Activated gamma-delta T cell treated with Interleukin-2 at 50 U/mL for 16 hours (primary cell): ENCODE measurements at regions not wholly inside any gene's neighbourhood (a gene's known extent, or its start where the extent isn't known, plus 50 kb on each side); places are given as distances from the start of the nearest gene placed in this dataset.

Source experiments
- DNase-seq: peaks from one replicate; pipeline ENCODE4 v3.0.0-alpha.2; 2020

DNA sequence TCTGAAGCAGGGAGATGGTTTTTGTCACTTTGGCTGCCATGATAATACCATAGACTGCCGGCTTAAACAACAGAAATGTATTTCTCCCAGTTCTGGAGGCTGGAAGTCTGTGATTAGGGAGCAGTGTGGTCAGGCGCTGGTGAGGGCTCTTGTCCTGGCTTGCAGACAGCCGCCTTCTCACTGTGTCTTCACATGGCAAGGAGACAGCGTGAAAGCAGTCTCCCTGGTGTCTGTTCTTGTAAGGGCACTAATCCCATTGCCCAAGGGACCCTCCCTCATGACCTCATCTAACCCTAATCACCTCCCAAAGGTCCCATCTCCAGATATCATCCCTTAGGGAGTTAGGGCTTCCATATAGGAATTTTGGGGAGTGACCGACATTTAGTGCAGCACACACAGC, 167.0 kb downstream of the ENGASE start:
- no peak for DNase-seq

DNA sequence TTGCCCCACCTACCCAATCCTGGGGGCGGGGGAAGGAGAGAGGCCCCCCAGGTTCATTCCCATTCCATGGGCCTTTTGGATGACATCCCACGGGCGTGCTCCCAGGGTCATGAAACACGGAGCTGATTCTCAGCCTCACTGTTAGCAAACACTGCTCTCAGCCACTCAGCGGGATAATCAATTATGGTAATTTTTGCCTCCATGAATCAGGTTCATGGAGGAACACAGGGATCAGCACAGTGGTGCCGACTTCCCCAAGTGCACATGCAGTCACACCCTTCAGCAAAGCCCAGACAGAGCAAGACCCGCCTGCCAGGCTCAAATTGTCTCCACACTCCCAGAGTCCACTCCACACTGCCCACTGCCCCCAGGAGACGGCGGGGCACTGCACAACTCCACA, 164.6 kb downstream of the ENGASE start:
- no peak for DNase-seq

DNA sequence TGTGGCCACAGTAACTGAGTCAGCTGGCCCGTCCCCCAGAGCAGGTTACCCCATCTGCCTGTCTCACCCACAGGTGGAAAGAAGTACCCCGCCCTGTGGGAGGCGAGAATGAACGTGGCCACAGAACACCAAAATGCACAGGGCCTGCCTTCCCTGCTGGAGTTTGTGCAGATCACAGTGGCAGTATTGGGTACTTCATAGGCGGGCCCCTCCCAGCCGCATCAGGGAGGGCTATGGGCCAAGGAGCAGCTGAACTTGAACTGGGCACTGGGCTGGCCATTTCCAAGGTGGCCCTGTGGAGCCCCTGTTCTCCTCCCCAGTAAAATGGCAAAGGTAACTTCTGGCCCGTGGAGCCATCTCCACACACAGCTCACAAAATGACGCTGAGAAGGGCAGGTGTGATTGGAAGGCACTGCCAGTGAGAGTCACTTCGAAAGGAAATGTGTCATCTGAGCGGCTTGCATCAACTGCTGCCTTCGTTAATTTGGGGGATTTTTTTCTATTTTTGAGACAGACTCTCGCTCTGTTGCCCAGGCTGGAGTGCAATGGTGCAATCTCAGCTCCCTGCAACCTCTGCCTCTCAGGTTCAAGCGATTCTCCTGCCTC, 162.9 kb downstream of the ENGASE start:
- DNase-seq, result no peak

DNA sequence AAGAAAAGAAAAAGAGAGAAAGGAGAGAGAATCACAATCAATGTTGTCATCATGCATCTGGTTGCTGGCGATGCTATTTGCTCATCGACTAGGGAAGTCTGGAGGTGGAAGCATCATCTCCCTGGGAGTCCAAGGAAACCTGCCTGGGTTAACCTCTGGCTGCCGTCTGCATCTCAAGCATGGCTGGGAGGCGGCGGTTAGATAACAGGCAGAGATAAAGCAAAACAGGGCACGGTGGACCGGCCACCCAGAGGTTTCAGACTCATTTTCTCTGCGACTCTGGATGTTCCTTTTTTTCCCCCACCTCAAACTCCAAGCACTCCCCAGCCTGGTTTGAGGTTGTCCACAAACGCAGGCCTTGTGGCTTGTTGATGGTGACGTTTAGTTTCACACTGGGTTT, 161.2 kb downstream of the ENGASE start:
- DNase-seq, result no peak

DNA sequence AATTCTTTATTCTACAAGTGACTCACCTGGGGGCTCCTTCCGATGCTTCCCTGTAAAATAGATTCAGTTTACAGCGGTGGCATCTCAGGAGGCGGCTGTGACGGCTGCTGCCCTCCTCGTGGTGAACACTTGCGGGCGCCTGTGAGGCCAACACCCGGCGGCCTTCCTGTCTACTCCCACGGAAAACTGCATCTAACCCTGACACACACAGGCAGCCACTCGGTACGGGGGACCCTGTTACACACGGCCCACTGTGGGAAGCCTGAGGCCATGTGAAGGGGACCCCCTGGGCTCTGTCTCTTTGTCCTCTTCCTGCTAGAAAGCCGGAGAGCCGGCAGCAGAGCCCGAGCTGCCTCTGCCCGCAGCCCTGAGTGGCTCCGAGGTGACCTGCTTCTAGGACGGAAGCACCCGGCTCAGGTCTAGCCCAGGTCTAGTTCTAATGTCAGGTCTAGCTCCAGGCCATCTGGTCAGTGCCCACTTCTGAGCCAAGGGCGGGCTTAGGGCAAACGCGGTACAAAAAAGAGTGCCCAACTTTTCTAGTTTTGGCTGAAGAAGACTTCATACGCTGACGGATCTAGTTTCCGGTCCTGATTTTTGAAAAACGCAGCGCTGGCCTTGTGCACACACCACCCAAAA, 159.4 kb downstream of the ENGASE start:
- DNase-seq, result no peak

DNA sequence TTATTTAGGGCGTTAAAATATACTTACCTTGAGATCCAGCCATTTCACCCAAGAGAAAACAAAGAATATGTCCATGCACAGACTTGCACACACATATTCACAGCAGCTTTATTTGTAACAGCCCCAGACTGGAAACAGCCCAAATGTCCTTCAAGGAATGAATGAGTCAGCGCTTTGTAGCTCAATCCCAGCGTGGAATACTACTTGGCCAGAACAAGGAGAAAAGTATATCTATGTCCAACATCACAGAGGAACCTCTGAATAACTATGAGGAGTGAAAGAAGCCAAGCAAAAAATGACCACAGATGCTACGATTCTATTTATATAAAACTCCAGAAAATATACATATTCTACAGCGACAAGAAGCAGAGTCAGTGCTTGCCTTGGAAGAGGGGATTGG, 158.3 kb downstream of the ENGASE start:
- DNase-seq, result no peak

DNA sequence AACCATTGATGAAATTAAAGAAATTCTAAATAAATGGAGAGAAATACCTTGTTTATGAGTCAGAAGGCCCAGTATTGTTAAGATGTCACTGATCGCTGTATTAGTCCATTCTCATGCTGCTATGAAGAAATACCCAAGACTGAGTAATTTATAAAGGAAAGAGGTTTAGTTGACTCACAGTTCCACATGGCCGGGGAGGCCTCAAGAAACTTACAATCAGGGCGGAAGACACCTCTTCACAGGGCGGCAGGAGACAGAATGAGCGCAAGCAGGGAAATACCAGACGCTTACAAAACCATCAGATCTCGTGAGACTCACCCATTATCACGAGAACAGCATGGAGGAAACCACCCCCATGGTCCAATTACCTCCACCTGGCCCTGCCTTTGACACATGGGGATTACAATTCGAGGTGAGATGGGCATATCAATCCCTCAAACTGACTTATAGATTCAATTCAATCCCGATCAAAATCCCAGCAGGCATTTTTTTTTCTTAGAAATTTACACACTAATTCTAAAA, 157.2 kb downstream of the ENGASE start:
- no peak for DNase-seq

GRCh38 chr17:79230576-79230975, 156.0 kb downstream of the ENGASE start:
- DNase-seq, result no peak

- no peak for DNase-seq
Observed at GRCh38 chr17:79226037-79226436, 151.4 kb downstream of the ENGASE start.

DNA sequence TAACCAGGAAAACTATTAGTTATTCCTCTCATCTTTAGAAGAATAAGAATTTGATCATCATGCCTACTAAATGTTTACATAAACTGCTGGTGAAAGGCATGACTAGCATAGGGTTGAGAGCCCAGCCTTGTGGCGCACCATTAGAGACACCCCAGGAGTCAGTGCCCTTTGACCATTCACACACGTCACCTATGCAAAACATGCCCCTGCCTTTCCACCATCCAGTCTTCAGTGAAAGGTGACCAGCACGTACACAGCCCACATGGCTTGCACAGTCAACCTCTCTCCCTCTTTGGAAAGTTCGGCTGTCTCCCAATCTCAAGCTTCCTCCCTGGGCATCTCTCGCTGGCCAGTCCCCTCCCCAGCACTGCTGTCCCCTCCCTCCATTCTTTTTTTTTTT, 150.3 kb downstream of the ENGASE start:
- DNase-seq, result no peak

GRCh38 chr17:79224476-79224875, 149.9 kb downstream of the ENGASE start:
- DNase-seq, result no peak

GRCh38 chr17:79223953-79224352, 149.3 kb downstream of the ENGASE start:
- no peak for DNase-seq

DNA sequence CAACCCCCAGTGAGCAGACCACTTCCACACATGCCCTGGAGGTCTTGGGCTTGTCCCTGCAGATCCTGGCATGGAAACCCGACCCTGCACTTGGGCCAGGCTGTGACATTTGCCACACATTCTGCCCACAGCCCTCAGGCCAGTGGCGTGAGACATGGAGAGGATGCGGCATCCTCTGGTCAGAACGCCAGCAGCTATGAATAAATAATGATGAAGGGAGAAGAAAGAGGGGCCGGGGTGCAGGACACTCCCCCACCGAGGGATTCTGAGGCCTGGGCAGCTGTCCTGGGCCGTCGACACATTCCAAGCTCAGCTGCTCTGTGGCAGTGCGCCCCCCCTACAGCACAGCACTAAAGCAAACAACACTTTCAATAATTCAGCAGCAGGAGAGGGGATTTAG, 148.8 kb downstream of the ENGASE start:
- no peak for DNase-seq

DNA sequence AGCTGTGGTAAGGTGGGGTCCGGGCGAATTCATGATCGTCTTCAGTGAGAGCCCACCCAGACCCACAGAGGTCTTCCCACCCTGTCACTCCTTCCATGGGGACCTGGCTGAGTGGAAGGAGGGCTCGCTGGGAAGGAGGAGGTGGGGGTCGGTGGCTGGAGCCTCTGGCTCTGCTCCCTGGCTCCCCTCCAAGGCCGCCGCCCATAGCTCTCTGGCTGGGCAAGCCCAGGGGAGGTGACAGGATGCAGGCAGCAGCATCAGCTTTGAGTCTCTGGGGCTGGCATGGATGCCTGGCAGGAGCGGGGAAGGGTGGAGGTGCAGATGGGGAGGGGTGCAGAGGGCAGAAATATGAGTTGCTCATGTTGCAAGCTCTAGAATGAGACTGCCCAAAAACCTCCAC, 147.0 kb downstream of the ENGASE start:
- no peak for DNase-seq

- DNase-seq, result no peak
Observed at GRCh38 chr17:79220713-79221291, 146.2 kb downstream of the ENGASE start.

GRCh38 chr17:79220201-79220712, 145.6 kb downstream of the ENGASE start:
- DNase-seq, result no peak

- no peak for DNase-seq
Observed at GRCh38 chr17:79219208-79219935, 144.7 kb downstream of the ENGASE start.

GRCh38 chr17:79218825-79219200, 144.2 kb downstream of the ENGASE start:
- DNase-seq, result no peak

DNA sequence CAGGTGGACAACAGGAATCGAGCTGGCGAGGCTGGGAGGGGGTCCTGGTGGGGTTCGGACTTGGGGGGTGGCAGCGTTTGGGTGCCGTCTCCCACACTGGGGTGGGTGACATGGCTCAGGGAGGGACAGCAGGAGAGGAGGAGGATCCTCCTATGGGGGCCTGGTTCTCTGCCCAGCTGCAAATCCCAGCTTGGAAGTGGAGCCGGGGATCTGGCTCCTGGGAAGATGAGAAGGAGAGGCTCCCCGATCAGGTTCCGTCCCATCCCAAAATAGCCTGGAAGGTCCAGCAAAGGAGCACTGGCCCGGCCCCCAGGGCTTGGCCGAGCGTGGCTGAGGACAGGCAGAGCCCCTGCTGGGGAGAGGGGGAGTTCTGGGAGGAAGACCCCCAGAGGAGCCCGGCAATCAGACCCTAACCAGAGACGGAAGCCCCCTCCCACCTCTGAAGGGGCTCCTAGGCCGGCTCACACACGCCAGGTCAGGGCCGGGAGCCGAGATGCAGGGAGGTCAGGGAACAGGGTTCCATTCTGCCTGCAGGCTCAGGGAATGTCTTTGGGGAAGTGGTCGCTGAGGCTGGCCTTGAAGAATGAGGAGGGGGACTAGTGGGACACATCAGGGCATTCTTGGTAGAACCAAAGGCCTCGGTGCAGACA, 143.7 kb downstream of the ENGASE start:
- no peak for DNase-seq

DNA sequence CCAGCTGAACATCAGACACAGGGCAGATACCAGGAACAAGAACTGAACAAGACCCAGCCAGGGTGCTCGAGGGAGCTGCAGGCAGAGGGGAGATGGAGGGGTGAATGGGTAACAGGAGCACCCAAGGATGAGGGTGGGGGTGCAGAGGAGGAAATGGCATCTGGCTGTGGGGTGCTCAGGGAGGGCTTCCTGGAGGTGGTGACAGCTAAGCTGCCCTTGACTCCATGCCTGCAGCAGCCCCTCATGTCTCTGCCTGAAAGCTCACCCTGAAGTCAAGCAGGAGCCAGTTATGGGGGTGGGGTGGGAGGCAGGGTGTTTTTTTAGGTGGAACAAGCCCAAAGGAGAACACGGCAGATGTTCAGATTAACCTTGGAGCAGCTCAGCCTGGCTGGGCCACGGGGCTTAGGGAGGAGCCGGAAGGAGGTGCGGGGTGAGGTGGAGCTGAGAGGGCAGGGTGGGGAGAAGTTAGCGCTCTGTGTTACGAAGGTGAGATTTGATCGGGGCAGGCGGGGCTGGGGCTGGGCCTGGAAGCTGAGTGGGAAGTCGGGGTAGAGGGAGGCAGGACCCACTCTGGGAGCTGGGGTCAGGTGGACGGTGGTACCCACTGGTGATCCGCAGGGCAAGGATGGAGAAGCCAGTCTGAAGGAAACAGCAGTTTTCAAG, 143.0 kb downstream of the ENGASE start:
- no peak for DNase-seq

DNA sequence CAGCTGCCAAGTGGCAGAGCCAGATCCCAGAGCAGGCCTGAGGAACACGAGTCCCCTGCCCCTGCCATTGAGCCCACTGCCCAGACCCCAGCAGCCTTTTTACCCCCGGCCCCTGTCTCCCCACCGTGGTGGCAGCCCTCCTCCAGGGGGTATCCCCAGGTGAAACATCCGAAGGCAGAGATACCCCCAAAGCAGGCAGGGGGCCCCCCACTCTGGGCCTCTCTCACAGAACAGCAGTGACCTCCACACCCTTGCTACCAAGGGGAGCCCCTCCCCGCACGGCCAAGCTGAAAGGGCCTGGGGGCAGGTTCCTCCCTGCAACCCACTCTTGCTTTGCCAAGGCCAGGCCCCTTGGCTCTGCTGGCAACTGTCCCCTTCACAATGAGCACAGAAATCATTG, 142.2 kb downstream of the ENGASE start:
- DNase-seq, result no peak

DNA sequence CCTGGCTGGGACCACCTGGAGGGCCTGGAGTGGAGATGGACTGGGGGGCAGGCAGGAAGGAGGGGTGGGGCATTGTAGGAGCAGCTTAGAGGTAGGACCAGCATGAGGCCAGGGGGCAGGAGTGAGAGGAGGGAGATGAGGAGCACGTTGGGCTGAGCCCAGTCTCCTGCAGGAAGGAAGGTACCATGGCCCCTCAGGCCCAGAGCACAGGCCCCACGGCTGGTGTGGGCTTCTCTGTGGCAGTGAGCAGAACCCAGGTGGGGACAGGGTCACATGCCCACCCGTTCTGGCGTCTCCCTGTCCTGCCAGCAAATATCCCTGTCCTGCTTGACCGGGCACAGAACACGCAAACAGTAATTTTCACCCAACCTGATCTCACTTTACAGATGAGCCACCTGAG, 141.8 kb downstream of the ENGASE start:
- DNase-seq, result no peak

- DNase-seq, result no peak
Observed at GRCh38 chr17:79215631-79216030, 141.0 kb downstream of the ENGASE start.
